ENCODE measurements at regions not wholly inside any gene's neighbourhood (a gene's known extent, or its start where the extent isn't known, plus 50 kb on each side); places are given as distances from the start of the nearest gene placed in this dataset.

- H3K9me3 ChIP-seq (ENCODE audit: insufficient read depth, low read depth, low read length) = no peaks in the 10 kb centered on the region
- no peaks in the 10 kb centered on the region for H3K36me3 ChIP-seq (ENCODE audit: insufficient read depth, low read length)
- TF ChIP-seq CTCF (IDR thresholded peaks at IDR 0.05; ENCODE audit: insufficient read depth, low read depth, low read length) (no peak), EZH2 (IDR thresholded peaks at IDR 0.05; ENCODE audit: insufficient read depth, low read length) (no peak)
- no peaks in the 10 kb centered on the region for H3K27me3 ChIP-seq (ENCODE audit: insufficient read depth, low read length)
- H2AFZ ChIP-seq (ENCODE audit: low read depth, low read length) = no peak overlapping the region
- H3K9ac ChIP-seq (ENCODE audit: low read length) = no peak overlapping the region
- Mint-ChIP-seq H3K36me3 (ENCODE audit: low read depth, unreplicated experiment) (no peaks in the 10 kb centered on the region), H3K27ac (ENCODE audit: unreplicated experiment) (no peak overlapping the region), H3K9me3 (ENCODE audit: unreplicated experiment) (no peaks in the 10 kb centered on the region), H3K4me3 (ENCODE audit: unreplicated experiment) (no peak overlapping the region), H3K27me3 (ENCODE audit: low read depth, unreplicated experiment) (peaks cover 5% of the 10 kb centered on the region), H3K4me1 (ENCODE audit: low read depth, unreplicated experiment) (no peaks in the 10 kb centered on the region)
- H3K4me3 ChIP-seq (ENCODE audit: insufficient read depth, low read depth, low read length) = no peak overlapping the region
- no peak overlapping the region for H3K27ac ChIP-seq (ENCODE audit: low read depth, low read length)
- H3K4me2 ChIP-seq (ENCODE audit: low read length) = no peak overlapping the region
- H4K20me1 ChIP-seq (ENCODE audit: insufficient read depth, low read length) = no peaks in the 10 kb centered on the region
- FAIRE-seq (no peak), DNase-seq (ENCODE audit: low read depth) (no peak)
- no peaks in the 10 kb centered on the region for H3K4me1 ChIP-seq (ENCODE audit: insufficient read depth, low read length)
- H3K79me2 ChIP-seq (ENCODE audit: insufficient read depth, low read length) = no peaks in the 10 kb centered on the region
These were observed 235.3 kb downstream of the CSNK2A3 start for GRCh38 chr11:11117730-11118129.

- TF ChIP-seq CTCF (IDR thresholded peaks at IDR 0.05; ENCODE audit: insufficient read depth, low read depth, low read length) = no peak
- TF ChIP-seq EZH2 (IDR thresholded peaks at IDR 0.05; ENCODE audit: insufficient read depth, low read length) = no peak
- Histone ChIP-seq H3K36me3 (ENCODE audit: insufficient read depth, low read length) (no peaks in the 10 kb centered on the region), H3K79me2 (ENCODE audit: insufficient read depth, low read length) (no peaks in the 10 kb centered on the region), H3K9ac (ENCODE audit: low read length) (no peak overlapping the region), H3K27me3 (ENCODE audit: insufficient read depth, low read length) (no peaks in the 10 kb centered on the region), H3K27ac (ENCODE audit: low read depth, low read length) (no peak overlapping the region), H4K20me1 (ENCODE audit: insufficient read depth, low read length) (no peaks in the 10 kb centered on the region), H2AFZ (ENCODE audit: low read depth, low read length) (no peak overlapping the region), H3K4me2 (ENCODE audit: low read length) (no peak overlapping the region), H3K9me3 (ENCODE audit: insufficient read depth, low read depth, low read length) (no peaks in the 10 kb centered on the region), H3K4me3 (ENCODE audit: insufficient read depth, low read depth, low read length) (no peak overlapping the region), H3K4me1 (ENCODE audit: insufficient read depth, low read length) (no peaks in the 10 kb centered on the region)
- Mint-ChIP-seq H3K27me3 (ENCODE audit: low read depth, unreplicated experiment) (peaks cover 5% of the 10 kb centered on the region), H3K9me3 (ENCODE audit: unreplicated experiment) (no peaks in the 10 kb centered on the region), H3K27ac (ENCODE audit: unreplicated experiment) (no peak overlapping the region), H3K4me3 (ENCODE audit: unreplicated experiment) (no peak overlapping the region), H3K36me3 (ENCODE audit: low read depth, unreplicated experiment) (no peaks in the 10 kb centered on the region), H3K4me1 (ENCODE audit: low read depth, unreplicated experiment) (no peaks in the 10 kb centered on the region)
- DNase-seq (ENCODE audit: low read depth) (no peak), FAIRE-seq (no peak)
These were observed 237.6 kb downstream of the CSNK2A3 start for GRCh38 chr11:11115475-11115874.

- H2AFZ ChIP-seq (ENCODE audit: low read depth, low read length) = no peak overlapping the region
- Mint-ChIP-seq H3K4me3 (ENCODE audit: unreplicated experiment) (no peak overlapping the region), H3K36me3 (ENCODE audit: low read depth, unreplicated experiment) (no peaks in the 10 kb centered on the region), H3K27ac (ENCODE audit: unreplicated experiment) (no peak overlapping the region), H3K9me3 (ENCODE audit: unreplicated experiment) (no peaks in the 10 kb centered on the region), H3K4me1 (ENCODE audit: low read depth, unreplicated experiment) (no peaks in the 10 kb centered on the region), H3K27me3 (ENCODE audit: low read depth, unreplicated experiment) (peaks cover 8% of the 10 kb centered on the region)
- TF ChIP-seq EZH2 (IDR thresholded peaks at IDR 0.05; ENCODE audit: insufficient read depth, low read length) (no peak), CTCF (IDR thresholded peaks at IDR 0.05; ENCODE audit: insufficient read depth, low read depth, low read length) (no peak)
- H3K9ac ChIP-seq (ENCODE audit: low read length) = no peak overlapping the region
- H3K27ac ChIP-seq (ENCODE audit: low read depth, low read length) = no peak overlapping the region
- FAIRE-seq (no peak), DNase-seq (ENCODE audit: low read depth) (no peak)
- H3K27me3 ChIP-seq (ENCODE audit: insufficient read depth, low read length) = no peaks in the 10 kb centered on the region
- no peaks in the 10 kb centered on the region for H4K20me1 ChIP-seq (ENCODE audit: insufficient read depth, low read length)
- no peak overlapping the region for H3K4me2 ChIP-seq (ENCODE audit: low read length)
- no peaks in the 10 kb centered on the region for H3K79me2 ChIP-seq (ENCODE audit: insufficient read depth, low read length)
- no peaks in the 10 kb centered on the region for H3K36me3 ChIP-seq (ENCODE audit: insufficient read depth, low read length)
- H3K4me1 ChIP-seq (ENCODE audit: insufficient read depth, low read length) = no peaks in the 10 kb centered on the region
- H3K4me3 ChIP-seq (ENCODE audit: insufficient read depth, low read depth, low read length) = no peak overlapping the region
- H3K9me3 ChIP-seq (ENCODE audit: insufficient read depth, low read depth, low read length) = no peaks in the 10 kb centered on the region
These were observed 239.4 kb downstream of the CSNK2A3 start for GRCh38 chr11:11113626-11114025.
